H1 (cell line): ENCODE measurements at regions not wholly inside any gene's neighbourhood (a gene's known extent, or its start where the extent isn't known, plus 50 kb on each side); places are given as distances from the start of the nearest gene placed in this dataset.

Experiments used
- CTCF ChIA-PET: fragments of 300-600 bp; sonication (Branson Sonifier 250); formaldehyde crosslinking; loops from one replicate; lab custom pipeline; 2021; ENCODE audit not compliant: partially characterized antibody; lab: Charles Lee
- POLR2A ChIA-PET: fragments of 300-600 bp; sonication (Branson Sonifier 250); formaldehyde crosslinking; loops from one replicate; lab custom pipeline; 2021; ENCODE audit warnings: inconsistent platforms; ENCODE audit not compliant: partially characterized antibody; lab: Charles Lee
- DNase-seq, 2 experiments: peaks; one replicate each; pipeline versions ENCODE4 v3.0.0 to v3.0.0-alpha.2; 2010 to 2022; ENCODE audit warnings: low spot score in 2 of 2, low read depth in 1 of 2, mixed read lengths in 1 of 2
- FAIRE-seq: peaks from 2 replicates; lab custom pipeline; 2011; peaks lifted over from hg19 to GRCh38; lab: Jason Lieb, UNC
- H2AFZ ChIP-seq: 2 replicates; pipeline ENCODE4 v1.8.1; 2012; ENCODE audit warnings: low read length, inconsistent platforms
- H2AK5ac ChIP-seq: 2 replicates; pipeline ENCODE4 v1.6.1; 2013; ENCODE audit warnings: low read depth, low read length
- H2BK120ac ChIP-seq: replicated peaks from 2 replicates; pipeline ENCODE3; 2013; ENCODE audit warnings: low read depth, low read length, inconsistent platforms
- H2BK12ac ChIP-seq: 2 replicates; pipeline ENCODE4 v1.6.1; 2013; ENCODE audit warnings: low read depth, low read length
- H2BK15ac ChIP-seq: 2 replicates; pipeline ENCODE4 v1.6.1; 2013; ENCODE audit warnings: low read length
- H2BK20ac ChIP-seq: 2 replicates; pipeline ENCODE4 v1.6.1; 2013; ENCODE audit warnings: low read length
- H2BK5ac ChIP-seq: 2 replicates; pipeline ENCODE4 v1.6.1; 2013; ENCODE audit warnings: low read depth, low read length
- H3K14ac ChIP-seq: 2 replicates; pipeline ENCODE4 v1.6.1; 2013; ENCODE audit warnings: inconsistent platforms; ENCODE audit not compliant: insufficient read length
- H3K18ac ChIP-seq: 2 replicates; pipeline ENCODE4 v1.6.1; 2013; ENCODE audit warnings: low read length; ENCODE audit errors: extremely low read depth
- H3K23ac ChIP-seq: 2 replicates; pipeline ENCODE4 v1.6.1; 2013; ENCODE audit warnings: inconsistent platforms; ENCODE audit not compliant: insufficient read length
- H3K23me2 ChIP-seq: 2 replicates; pipeline ENCODE4 v1.6.1; 2013; ENCODE audit warnings: low read depth, low read length
- H3K27ac ChIP-seq: 2 replicates; pipeline ENCODE4 v1.6.1; 2011; ENCODE audit warnings: low read depth, low read length, inconsistent platforms
- H3K27me3 ChIP-seq, 4 experiments: replicated peaks in 1 of 4; 1 replicate in 1 of 4; 2 replicates in 3 of 4; pipeline versions ENCODE4 v1.6.1 to v1.8.1; 2011 to 2013; ENCODE audit warnings: low read length in 3 of 4, mild to moderate bottlenecking in 3 of 4, inconsistent platforms in 2 of 4, mixed read lengths in 2 of 4, moderate library complexity in 1 of 4; ENCODE audit not compliant: control insufficient read depth in 3 of 4, insufficient read depth in 3 of 4; ENCODE audit errors: extremely low read depth in 1 of 4
- H3K36me3 ChIP-seq, 4 experiments: 2 replicates each; pipeline versions ENCODE4 v1.6.1 to v1.8.1; 2011 to 2013; ENCODE audit warnings: mild to moderate bottlenecking in 4 of 4, low read length in 3 of 4, moderate library complexity in 2 of 4, control low read depth in 1 of 4, inconsistent platforms in 1 of 4; ENCODE audit not compliant: insufficient read depth in 4 of 4, control insufficient read depth in 2 of 4
- H3K4ac ChIP-seq: replicated peaks from 2 replicates; pipeline ENCODE3; 2013; ENCODE audit warnings: low read length, low read depth, mixed read lengths, inconsistent platforms; ENCODE audit not compliant: insufficient read length
- H3K4me1 ChIP-seq, 4 experiments: replicated peaks in 1 of 4; 1 replicate in 1 of 4; 2 replicates in 3 of 4; pipeline versions ENCODE4 v1.6.1 to v1.8.1; 2011 to 2013; ENCODE audit warnings: low read length in 3 of 4, inconsistent platforms in 2 of 4, mixed read lengths in 1 of 4; ENCODE audit not compliant: insufficient read depth in 4 of 4, control insufficient read depth in 3 of 4
- H3K4me2 ChIP-seq, 2 experiments: 2 replicates each; pipeline versions ENCODE4 v1.6.1 to v1.8.1; 2011 to 2013; ENCODE audit warnings: low read depth in 2 of 2, low read length in 2 of 2, control low read depth in 1 of 2, inconsistent platforms in 1 of 2, mild to moderate bottlenecking in 1 of 2; ENCODE audit not compliant: insufficient read depth in 1 of 2
- H3K4me3 ChIP-seq, 4 experiments: fragments of 200-600, 300-600 bp in 1 of 4; sonication (generic), shearing (Covaris generic), sonication (Bioruptor Twin) in 1 of 4; 2 replicates each; pipeline versions ENCODE4 v1.5.1 to v1.8.1; 2011 to 2016; ENCODE audit warnings: low read length in 4 of 4, low read depth in 3 of 4, control low read depth in 2 of 4, inconsistent platforms in 2 of 4, mild to moderate bottlenecking in 2 of 4, mixed read lengths in 1 of 4, moderate library complexity in 1 of 4; ENCODE audit not compliant: insufficient read depth in 2 of 4; ENCODE audit errors: extremely low read depth in 1 of 4
- H3K56ac ChIP-seq: replicated peaks from 2 replicates; pipeline ENCODE3; 2013; ENCODE audit warnings: low read depth, mild to moderate bottlenecking, mixed read lengths, low read length, inconsistent platforms; ENCODE audit not compliant: insufficient read length
- H3K79me1 ChIP-seq: 2 replicates; pipeline ENCODE4 v1.6.1; 2013; ENCODE audit warnings: low read depth, low read length, control low read depth
- H3K79me2 ChIP-seq, 2 experiments: 2 replicates each; pipeline versions ENCODE4 v1.6.1 to v1.8.1; 2012 to 2013; ENCODE audit warnings: low read length in 2 of 2, mild to moderate bottlenecking in 2 of 2, inconsistent platforms in 1 of 2; ENCODE audit not compliant: insufficient read depth in 2 of 2, control insufficient read depth in 1 of 2
- H3K9ac ChIP-seq, 4 experiments: replicated peaks in 1 of 4; 1 replicate in 1 of 4; 2 replicates in 3 of 4; pipeline versions ENCODE4 v1.6.1 to v1.8.1; 2011 to 2013; ENCODE audit warnings: low read depth in 3 of 4, low read length in 3 of 4, control low read depth in 2 of 4, mild to moderate bottlenecking in 2 of 4, moderate library complexity in 2 of 4, inconsistent platforms in 1 of 4; ENCODE audit errors: extremely low read depth in 1 of 4
- H3K9me3 ChIP-seq, 2 experiments: 2 replicates each; pipeline versions ENCODE4 v1.6.1 to v1.8.1; 2012 to 2013; ENCODE audit warnings: mild to moderate bottlenecking in 2 of 2, moderate library complexity in 2 of 2, control low read depth in 1 of 2, inconsistent platforms in 1 of 2, low read depth in 1 of 2, low read length in 1 of 2, mixed read lengths in 1 of 2; ENCODE audit not compliant: insufficient read depth in 2 of 2
- H4K20me1 ChIP-seq, 2 experiments: replicated peaks in 1 of 2; 2 replicates each; pipeline versions ENCODE3 to v1.8.1; 2011 to 2013; ENCODE audit warnings: inconsistent platforms in 2 of 2, low read length in 2 of 2, mild to moderate bottlenecking in 1 of 2; ENCODE audit not compliant: insufficient read depth in 2 of 2, control insufficient read depth in 1 of 2
- H4K5ac ChIP-seq: 2 replicates; pipeline ENCODE4 v1.6.1; 2013; ENCODE audit warnings: low read length, low read depth, mixed read lengths, inconsistent platforms; ENCODE audit not compliant: insufficient read length
- H4K8ac ChIP-seq: 2 replicates; pipeline ENCODE4 v1.8.0; 2013; ENCODE audit warnings: mild to moderate bottlenecking, moderate library complexity, low read length, inconsistent platforms; ENCODE audit not compliant: insufficient read depth; ENCODE audit errors: extremely low read depth
- H4K91ac ChIP-seq: replicated peaks from 2 replicates; pipeline ENCODE3; 2013; ENCODE audit warnings: low read length, mixed read lengths, inconsistent platforms; ENCODE audit not compliant: insufficient read length
- ATF3 ChIP-seq: IDR thresholded peaks from 2 replicates; pipeline ENCODE4 v1.6.1; 2011; ENCODE audit warnings: low read depth, mild to moderate bottlenecking, low read length; ENCODE audit not compliant: insufficient read depth
- BACH1 ChIP-seq: IDR thresholded peaks from 2 replicates; pipeline ENCODE4 v1.6.1; 2012; ENCODE audit warnings: low read length, improper control_type of control experiment
- BCL11A ChIP-seq, 2 experiments: IDR thresholded peaks; one replicate each; pipeline ENCODE4 v1.6.1; 2011; ENCODE audit warnings: low read depth in 2 of 2, low read length in 2 of 2, mild to moderate bottlenecking in 2 of 2
- CHD1 ChIP-seq: IDR thresholded peaks from 2 replicates; pipeline ENCODE4 v1.6.1; 2012; ENCODE audit warnings: low read depth, low read length, improper control_type of control experiment
- CHD2 ChIP-seq: IDR thresholded peaks from 2 replicates; pipeline ENCODE4 v1.6.1; 2012; ENCODE audit warnings: low read length, improper control_type of control experiment
- HDAC2 ChIP-seq, 2 experiments: fragments of 300-600 bp in 1 of 2; sonication (generic) in 1 of 2; IDR thresholded peaks; 2 replicates each; pipeline ENCODE4 v1.6.1; 2011 to 2012; ENCODE audit warnings: low read depth in 2 of 2, low read length in 2 of 2, mild to moderate bottlenecking in 2 of 2, moderate library complexity in 2 of 2, borderline replicate concordance in 1 of 2, inconsistent platforms in 1 of 2
- POLR2AphosphoS5 ChIP-seq: IDR thresholded peaks from 2 replicates; pipeline ENCODE4 v1.6.1; 2011; ENCODE audit warnings: low read depth, low read length
- SIN3A ChIP-seq, 2 experiments: IDR thresholded peaks in 1 of 2; conservative IDR thresholded peaks in 1 of 2; 2 replicates each; pipeline ENCODE4 v1.6.1; 2011 to 2012; ENCODE audit warnings: low read length in 2 of 2, improper control_type of control experiment in 1 of 2, low read depth in 1 of 2, mild to moderate bottlenecking in 1 of 2
- TBP ChIP-seq: IDR thresholded peaks from 2 replicates; pipeline ENCODE4 v1.6.1; 2011; ENCODE audit warnings: low read depth, low read length, improper control_type of control experiment
- YY1 ChIP-seq: IDR thresholded peaks from 2 replicates; pipeline ENCODE4 v1.6.1; 2011; ENCODE audit warnings: low read depth, mild to moderate bottlenecking, low read length
- WGBS, 2 experiments: shearing (Covaris generic) in 1 of 2; methylation state at CpG; one replicate each; pipeline versions ENCODE4 v1.1.6 to v1.1.7; 2013 to 2015; ENCODE audit warnings: low lambda C conversion rate in 2 of 2, mixed read lengths in 2 of 2, inconsistent platforms in 1 of 2, low coverage in 1 of 2, missing lambda C conversion rate in 1 of 2; ENCODE audit not compliant: insufficient replicate concordance in 2 of 2, insufficient coverage in 1 of 2, insufficient read length in 1 of 2; ENCODE audit errors: extremely low coverage in 1 of 2, missing lambda C conversion rate in 1 of 2; 5-methylcytosine and 5-hydroxymethylcytosine counted together

GRCh38 chr7:131208777-131209176 is 118.9 kb upstream of the MKLN1 start:
- FAIRE-seq, result no peak
- Histone ChIP-seq H3K4me3 (no peak overlapping the region), H2AK5ac (no peak overlapping the region), H3K14ac (no peak overlapping the region), H2BK5ac (no peak overlapping the region), H4K91ac (no peak overlapping the region), H3K27me3 (no peaks in the 10 kb centered on the region), H3K36me3 (no peaks in the 10 kb centered on the region), H2BK12ac (no peak overlapping the region), H4K5ac (no peak overlapping the region), H3K4ac (no peak overlapping the region), H3K4me2 (no peak overlapping the region), H4K8ac (no peak overlapping the region), H3K18ac (no peak overlapping the region), H3K9ac (no peak overlapping the region), H2BK120ac (no peak overlapping the region), H2AFZ (no peak overlapping the region), H2BK15ac (peak overlapping the region; percentile 67; the same call in 1 of the 2 replicates), H3K23me2 (no peaks in the 10 kb centered on the region), H3K79me2 (no peaks in the 10 kb centered on the region)
- TF ChIP-seq TBP, result no peak
- TF ChIP-seq POLR2AphosphoS5, result no peak
- TF ChIP-seq BACH1, result no peak
- no peak for TF ChIP-seq CHD2
- TF ChIP-seq ATF3, result no peak
- TF ChIP-seq SIN3A (conservative IDR thresholded peaks at IDR 0.05 in 1 of 2, IDR thresholded peaks at IDR 0.05 in 1 of 2; ENCODE audit: low read depth in 1 of 2, low read length in 2 of 2), result no peak
- no peak for TF ChIP-seq BCL11A (IDR thresholded peaks at IDR 0.05; ENCODE audit: low read depth in 2 of 2, low read length in 2 of 2)
- TF ChIP-seq HDAC2 (IDR thresholded peaks at IDR 0.05; ENCODE audit: borderline replicate concordance in 1 of 2, low read depth in 2 of 2, low read length in 2 of 2), result no peak
- no peak for TF ChIP-seq CHD1
- no peak for TF ChIP-seq YY1
- TF ChIP-seq, all 59 proteins: peak for 0
- Histone ChIP-seq H3K79me1 (no peaks in the 10 kb centered on the region), H3K23ac (no peak overlapping the region), H3K4me1 (peaks cover 0 to 4% (median 0%) of the 10 kb centered on the region in 4 experiments; a peak in 1 of 7 replicates), H3K9me3 (no peaks in the 10 kb centered on the region), H3K56ac (no peak overlapping the region), H2BK20ac (no peak overlapping the region), H3K27ac (no peak overlapping the region), H4K20me1 (no peaks in the 10 kb centered on the region)
- WGBS, 2 experiments, result 58% methylated on average over 3 of the region's 3 CpGs; no CpG with 5 or more reads in 1 of the 2 experiments
- ChIA-PET CTCF (interaction anchor here (1.2 kb wide), 1 partner anchor 18 kb away, joined by 3 read pairs; no protein-coding TSS in a partner anchor), POLR2A (interaction anchor here (0.8 to 1.4 kb wide), 3 partner anchors 8 to 131 kb away, joined by 3 read pairs; no protein-coding TSS in a partner anchor)
- no peak for DNase-seq
